Mucosa of gallbladder (tissue), 1 donor: ENCODE measurements at regions not wholly inside any gene's neighbourhood (a gene's known extent, or its start where the extent isn't known, plus 50 kb on each side); places are given as distances from the start of the nearest gene placed in this dataset.

Experiments
- DNase-seq: peaks from one replicate; pipeline ENCODE4 v3.0.0-alpha.2; 2020; ENCODE audit warnings: low spot score
- donor health status: DM: no; HTN: no; CAD: no.

- DNase-seq: no peak
These were observed 219.6 kb downstream of the PTEN start for GRCh38 chr10:88082806-88083596.

GRCh38 chr10:88083597-88083989 lies 220.2 kb downstream of the PTEN start:
- no peak for DNase-seq

GRCh38 chr10:88086187-88086960 lies 222.9 kb downstream of the PTEN start:
- no peak for DNase-seq

DNA sequence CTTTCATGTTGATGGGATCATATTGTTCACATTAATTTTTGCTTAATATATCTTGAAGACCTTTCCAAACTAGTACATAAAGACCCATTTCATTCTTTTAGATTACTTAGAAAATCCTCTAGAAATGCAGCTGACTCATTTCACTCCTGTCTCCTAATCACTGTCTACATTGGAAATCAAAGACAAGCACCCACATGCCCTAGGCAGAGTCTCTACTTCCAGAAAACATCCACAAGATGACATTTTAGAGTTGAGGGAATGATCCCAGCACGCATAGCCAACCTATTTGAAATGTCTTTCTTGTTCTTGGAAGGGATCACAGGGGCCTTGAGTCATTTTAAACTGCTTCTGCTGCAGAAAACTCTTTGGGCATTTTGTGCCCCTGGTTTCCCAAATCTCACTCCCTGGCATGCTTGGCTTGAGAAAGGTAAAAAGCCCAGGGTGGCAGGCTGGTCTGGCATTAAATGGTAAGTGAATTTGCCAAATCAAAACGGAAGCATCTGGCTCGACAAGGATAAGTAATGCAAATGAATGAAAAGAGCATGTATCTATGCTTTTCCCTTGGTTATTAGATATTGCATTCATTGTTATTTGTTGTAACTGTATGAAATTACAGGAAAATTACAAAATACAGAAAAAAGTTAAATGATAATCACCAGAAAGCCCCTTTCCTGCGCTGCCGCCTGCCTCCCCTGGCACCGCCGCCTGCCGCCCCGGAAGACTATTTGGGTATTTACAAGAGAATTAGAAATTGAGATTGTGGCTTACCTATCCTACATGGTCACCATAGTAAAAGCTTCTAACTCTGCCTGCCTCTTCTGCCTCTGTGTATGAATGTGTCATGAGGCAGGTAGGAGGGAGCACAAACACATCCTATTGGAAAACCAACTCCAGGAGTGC lies 225.3 kb downstream of the PTEN start:
- DNase-seq: no peak

- DNase-seq: peak; percentile 33
These were observed 226.1 kb downstream of the PTEN start for GRCh38 chr10:88089498-88089897.

GRCh38 chr10:88090568-88091214 lies 227.3 kb downstream of the PTEN start:
- DNase-seq: no peak

- peak; percentile 20 for DNase-seq
These were observed 228.2 kb downstream of the PTEN start for GRCh38 chr10:88091490-88092061.

DNA sequence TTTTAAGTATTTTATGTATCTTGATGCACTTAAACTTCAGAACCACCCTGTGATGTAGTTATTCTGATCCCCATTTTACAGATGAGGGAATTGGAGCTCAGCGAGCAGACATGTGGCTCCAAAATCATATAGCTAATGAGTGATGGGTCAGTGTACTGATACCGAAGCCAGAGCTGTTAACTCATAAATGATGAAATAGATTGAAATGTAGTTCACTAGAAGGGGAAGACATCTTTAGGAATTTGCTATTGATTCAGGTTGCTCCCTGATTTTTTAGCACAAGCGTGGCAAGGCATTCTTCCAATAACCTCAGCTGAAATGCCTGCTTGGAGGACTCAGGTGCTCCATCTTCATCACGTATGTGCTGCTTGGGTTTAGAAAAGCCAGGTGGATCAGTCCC lies 228.8 kb downstream of the PTEN start:
- DNase-seq: no peak

DNA sequence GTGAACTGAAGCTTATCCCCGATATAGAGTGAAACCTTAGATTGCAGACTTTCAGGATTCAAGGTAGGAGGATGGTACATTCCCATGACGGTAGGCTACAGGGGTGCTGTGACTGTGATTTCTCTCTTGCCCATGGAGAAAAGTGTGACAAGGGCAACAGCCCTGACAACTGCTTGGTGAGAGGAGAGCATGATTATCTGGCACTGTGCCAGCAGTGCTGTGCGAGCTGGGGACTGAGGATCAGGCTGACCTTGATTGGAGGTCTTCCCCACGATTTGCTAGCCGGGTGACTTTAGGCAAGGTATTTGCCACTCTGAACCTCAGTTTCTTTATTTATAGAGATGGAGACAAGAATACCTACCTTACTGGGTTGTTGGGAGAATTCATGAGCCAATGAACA lies 229.5 kb downstream of the PTEN start:
- no peak for DNase-seq

DNA sequence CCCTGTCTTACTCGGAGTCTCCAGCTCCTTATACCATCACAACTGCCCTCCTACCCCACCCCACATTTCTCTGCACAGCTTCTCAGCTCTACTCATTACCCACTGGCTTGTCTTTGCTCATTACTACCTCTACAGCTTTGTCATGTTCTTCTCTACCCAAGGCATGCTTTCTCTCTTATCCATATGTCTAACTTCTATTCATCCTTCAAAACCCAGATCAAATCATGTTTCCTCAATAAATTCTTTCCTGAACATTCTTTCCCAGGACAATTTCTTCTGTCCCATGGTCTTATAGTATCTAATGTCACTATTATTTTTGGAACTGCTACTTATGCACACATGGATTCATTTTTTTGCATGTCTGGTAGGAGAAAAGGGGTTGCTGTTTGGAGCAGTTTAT lies 231.4 kb downstream of the PTEN start:
- no peak for DNase-seq

- peak; percentile 20 for DNase-seq
These were observed 231.8 kb downstream of the PTEN start for GRCh38 chr10:88095223-88095721.

DNA sequence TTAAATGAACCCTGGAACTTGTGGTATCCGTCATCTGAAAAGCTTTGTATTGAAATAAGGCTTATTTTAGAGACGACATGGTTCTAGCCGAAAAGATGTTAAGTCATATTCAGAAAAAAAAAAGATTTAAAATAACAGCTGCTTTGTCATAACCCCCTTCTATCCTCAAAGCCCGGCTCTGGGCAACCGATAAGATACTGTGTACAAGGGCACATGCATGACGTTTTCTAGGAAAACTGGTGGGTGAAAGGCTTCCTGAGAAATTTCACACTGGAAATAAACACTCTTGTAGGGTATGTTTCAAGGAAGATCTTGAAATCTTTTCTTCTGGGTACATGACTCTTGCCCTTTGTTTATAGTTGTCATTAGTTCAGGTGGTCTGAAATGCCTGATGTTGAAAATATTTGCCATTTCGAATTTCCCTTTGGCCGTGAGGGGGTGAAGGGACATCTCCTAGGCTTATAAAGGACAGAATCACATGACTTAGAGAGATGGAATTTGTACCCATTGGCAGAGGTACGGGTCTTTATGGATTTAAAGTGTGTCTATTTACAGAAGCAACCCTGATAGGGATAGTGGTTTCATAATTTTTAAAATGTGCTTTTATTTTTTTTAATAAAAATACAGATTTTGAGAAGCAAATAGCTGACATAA lies 232.5 kb downstream of the PTEN start:
- DNase-seq: no peak

- no peak for DNase-seq
These were observed 233.7 kb downstream of the PTEN start for GRCh38 chr10:88097092-88097516.

- DNase-seq: no peak
These were observed 234.1 kb downstream of the PTEN start for GRCh38 chr10:88097536-88097935.

DNA sequence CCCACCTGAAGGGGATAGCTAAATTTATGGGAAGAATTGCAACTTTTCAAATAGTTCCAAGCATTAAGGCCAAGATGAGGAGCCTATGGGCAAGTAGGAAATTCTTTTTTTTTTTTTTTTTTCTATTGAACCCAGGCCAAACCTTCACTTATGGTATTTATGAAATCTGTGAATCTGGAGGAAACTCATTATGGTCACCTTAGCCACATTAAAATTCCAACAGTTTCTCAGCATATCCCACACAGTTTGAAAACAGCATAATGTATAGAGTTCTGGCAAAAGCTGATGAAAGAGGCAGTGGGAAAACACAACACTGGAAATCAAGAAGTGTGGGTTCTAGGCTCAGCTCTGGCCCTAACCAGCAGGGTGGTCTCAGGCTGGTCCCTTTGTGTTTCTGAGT lies 236.9 kb downstream of the PTEN start:
- no peak for DNase-seq

DNA sequence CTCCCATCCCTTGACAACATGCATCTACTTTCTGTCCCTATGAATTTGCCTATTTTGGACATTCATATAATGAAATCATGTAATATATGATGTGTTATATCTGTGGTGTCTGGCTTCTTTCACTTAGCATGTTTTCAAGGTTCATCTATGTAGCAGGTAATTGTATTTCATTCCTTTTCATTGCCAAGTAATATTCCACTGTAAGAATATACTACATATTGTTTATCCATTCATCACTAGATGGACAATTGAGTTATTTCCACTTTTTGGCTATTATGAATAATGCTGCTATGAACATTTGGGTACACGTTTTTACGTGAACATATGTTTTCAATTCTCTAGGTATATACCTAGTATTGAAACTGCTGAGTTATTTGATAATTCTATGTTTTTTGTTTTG lies 238.2 kb downstream of the PTEN start:
- DNase-seq: no peak

- no peak for DNase-seq
These were observed 240.2 kb downstream of the PTEN start for GRCh38 chr10:88103576-88103975.

DNA sequence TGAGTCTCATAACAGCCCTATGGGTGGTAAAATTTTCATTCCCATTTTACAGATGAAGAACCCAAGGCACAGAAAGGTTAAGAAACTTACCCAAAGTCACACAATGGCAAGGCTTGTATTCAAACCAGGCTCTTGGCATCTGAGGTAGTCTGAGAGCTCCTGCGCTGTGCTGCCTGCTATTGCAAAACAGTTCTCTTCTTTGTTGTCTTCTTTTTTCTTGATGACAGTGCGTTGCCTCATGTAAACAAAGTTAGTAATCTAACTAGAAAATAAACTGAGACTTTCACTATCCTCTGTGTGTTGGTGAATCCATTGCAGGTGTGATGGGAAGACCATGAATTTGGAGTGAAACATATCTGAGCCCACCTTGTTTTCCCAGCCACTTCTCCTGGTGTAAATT lies 240.8 kb downstream of the PTEN start:
- no peak for DNase-seq

DNA sequence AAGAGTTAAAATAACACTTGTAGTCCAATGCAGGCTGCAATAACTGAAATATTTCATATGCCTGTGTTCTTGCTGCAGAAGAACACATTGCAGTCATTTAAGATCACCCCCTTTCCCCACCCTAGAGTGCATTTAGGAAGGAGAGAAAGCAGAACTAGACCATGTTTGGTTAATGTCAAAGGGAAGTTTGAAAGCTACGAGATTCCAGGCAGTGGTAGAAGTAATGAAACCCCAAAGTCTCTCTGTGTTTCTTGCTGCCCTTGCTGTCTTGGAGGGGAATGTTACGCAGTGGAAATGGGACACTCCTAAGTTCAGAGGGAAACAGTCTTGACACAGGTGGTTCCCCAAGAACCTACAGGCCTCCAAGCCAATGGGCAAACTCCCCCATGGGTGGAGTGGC lies 242.9 kb downstream of the PTEN start:
- no peak for DNase-seq

- no peak for DNase-seq
These were observed 244.1 kb downstream of the PTEN start for GRCh38 chr10:88107296-88108097.
